ENCODE measurements at regions not wholly inside any gene's neighbourhood (a gene's known extent, or its start where the extent isn't known, plus 50 kb on each side); places are given as distances from the start of the nearest gene placed in this dataset.

GRCh38 chr6:131377112-131377705, 195.8 kb upstream of the ARG1 start:
- ChIA-PET CTCF (no interaction called here), POLR2A (ENCODE audit: unreplicated experiment) (no interaction called here)
- Histone ChIP-seq H2AK9ac (replicated peaks; ENCODE audit: low read depth, low read length, poor library complexity) (no peak overlapping the region), H3K9me3 (ENCODE audit: control insufficient read depth, insufficient read depth, low read length) (no peaks in the 10 kb centered on the region), H3K27ac (ENCODE audit: insufficient read depth, low read length) (no peak overlapping the region), H3K4me3 (ENCODE audit: insufficient read depth, low read depth, low read length) (no peak overlapping the region), H3K4me1 (ENCODE audit: control insufficient read depth, insufficient read depth, low read length) (no peaks in the 10 kb centered on the region; the same call in 1 of the 2 replicates), H3K23ac (ENCODE audit: low read depth, low read length) (no peak overlapping the region), H3K27me3 (ENCODE audit: control insufficient read depth, insufficient read depth, low read length) (peaks cover 29% of the 10 kb centered on the region), H3K9me1 (ENCODE audit: insufficient read depth, low read length) (no peaks in the 10 kb centered on the region), H4K91ac (ENCODE audit: insufficient read depth, low read depth, low read length) (no peak overlapping the region), H4K8ac (ENCODE audit: low read depth in 2 of 2, low read length in 2 of 2) (no peak overlapping the region), H3K36me3 (ENCODE audit: control insufficient read depth, insufficient read depth, low read length) (no peaks in the 10 kb centered on the region), H3K4me2 (ENCODE audit: low read depth, low read length) (no peak overlapping the region), H2BK120ac (ENCODE audit: low read depth, low read length) (no peak overlapping the region), H4K20me1 (ENCODE audit: insufficient read depth, low read length) (no peaks in the 10 kb centered on the region), H2BK20ac (ENCODE audit: low read depth, low read length) (no peak overlapping the region), H2AK5ac (ENCODE audit: low read depth, low read length) (no peak overlapping the region), H3K9ac (ENCODE audit: low read depth, low read length) (no peak overlapping the region), H2BK15ac (ENCODE audit: low read depth, low read length) (no peak overlapping the region), H4K5ac (ENCODE audit: low read depth, low read length) (no peak overlapping the region), H2BK5ac (ENCODE audit: low read depth, low read length, poor library complexity, severe bottlenecking) (no peak overlapping the region), H3K79me1 (ENCODE audit: low read depth in 1 of 2, low read length in 2 of 2) (no peaks in the 10 kb centered on the region), H3K18ac (ENCODE audit: low read depth, low read length) (no peak overlapping the region), H3K4ac (ENCODE audit: low read depth, low read length) (no peak overlapping the region), H2AFZ (replicated peaks; ENCODE audit: low read length, poor library complexity) (no peak overlapping the region), H3K56ac (ENCODE audit: extremely low read depth, insufficient read depth, low read length) (no peak overlapping the region), H3K14ac (replicated peaks; ENCODE audit: low read depth, low read length) (no peak overlapping the region)
- ATAC-seq (ENCODE audit: low read depth): no peak
- WGBS, 2 experiments (ENCODE audit: extremely low coverage in 2 of 2, insufficient read length in 1 of 2): 89% methylated on average over 5 of the region's 7 CpGs; no CpG with 5 or more reads in 1 of the 2 experiments
- BruUV-seq (replicated peaks): no TSS peak
- no peak for DNase-seq
- in situ Hi-C loops (cut with MboI; ENCODE audit: low sequenced_read_pairs) (no loop called here), dilution Hi-C loops (cut with HindIII; ENCODE audit: low sequenced_read_pairs, unreplicated experiment) (no loop called here), intact Hi-C loops (cut with micrococcal nuclease) (no loop called here)
- TF ChIP-seq BHLHE40 (IDR thresholded peaks at IDR 0.05; ENCODE audit: low read depth, low read length) (no peak), RFX5 (IDR thresholded peaks at IDR 0.05; ENCODE audit: low read depth, low read length) (no peak), FOS (IDR thresholded peaks at IDR 0.05; ENCODE audit: low read depth, low read length) (no peak), MXI1 (IDR thresholded peaks at IDR 0.05; ENCODE audit: borderline replicate concordance, low read depth, low read length) (no peak), NFE2L2 (IDR thresholded peaks at IDR 0.05; ENCODE audit: low read depth, low read length) (no peak), POLR2A (IDR thresholded peaks at IDR 0.05; ENCODE audit: low read depth, low read length) (no peak), MAZ (IDR thresholded peaks at IDR 0.05; ENCODE audit: borderline replicate concordance, low read depth, low read length) (no peak), RCOR1 (IDR thresholded peaks at IDR 0.05; ENCODE audit: insufficient replicate concordance, low read length) (no peak), CEBPB (IDR thresholded peaks at IDR 0.05; ENCODE audit: low read depth, low read length) (no peak), ELK1 (IDR thresholded peaks at IDR 0.05; ENCODE audit: borderline replicate concordance, low read depth, low read length) (no peak), MAFK (IDR thresholded peaks at IDR 0.05; ENCODE audit: low read depth, low read length) (no peak), SMC3 (IDR thresholded peaks at IDR 0.05; ENCODE audit: low read depth, low read length) (no peak), RAD21 (IDR thresholded peaks at IDR 0.05; ENCODE audit: low read length) (no peak), CHD1 (IDR thresholded peaks at IDR 0.05; ENCODE audit: low read depth, low read length) (no peak)
- TF ChIP-seq, protein P1, sequence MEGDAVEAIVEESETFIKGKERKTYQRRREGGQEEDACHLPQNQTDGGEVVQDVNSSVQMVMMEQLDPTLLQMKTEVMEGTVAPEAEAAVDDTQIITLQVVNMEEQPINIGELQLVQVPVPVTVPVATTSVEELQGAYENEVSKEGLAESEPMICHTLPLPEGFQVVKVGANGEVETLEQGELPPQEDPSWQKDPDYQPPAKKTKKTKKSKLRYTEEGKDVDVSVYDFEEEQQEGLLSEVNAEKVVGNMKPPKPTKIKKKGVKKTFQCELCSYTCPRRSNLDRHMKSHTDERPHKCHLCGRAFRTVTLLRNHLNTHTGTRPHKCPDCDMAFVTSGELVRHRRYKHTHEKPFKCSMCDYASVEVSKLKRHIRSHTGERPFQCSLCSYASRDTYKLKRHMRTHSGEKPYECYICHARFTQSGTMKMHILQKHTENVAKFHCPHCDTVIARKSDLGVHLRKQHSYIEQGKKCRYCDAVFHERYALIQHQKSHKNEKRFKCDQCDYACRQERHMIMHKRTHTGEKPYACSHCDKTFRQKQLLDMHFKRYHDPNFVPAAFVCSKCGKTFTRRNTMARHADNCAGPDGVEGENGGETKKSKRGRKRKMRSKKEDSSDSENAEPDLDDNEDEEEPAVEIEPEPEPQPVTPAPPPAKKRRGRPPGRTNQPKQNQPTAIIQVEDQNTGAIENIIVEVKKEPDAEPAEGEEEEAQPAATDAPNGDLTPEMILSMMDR (conservative IDR thresholded peaks at IDR 0.05; ENCODE audit: low read depth, low read length): no peak
- TF ChIP-seq, protein P2, sequence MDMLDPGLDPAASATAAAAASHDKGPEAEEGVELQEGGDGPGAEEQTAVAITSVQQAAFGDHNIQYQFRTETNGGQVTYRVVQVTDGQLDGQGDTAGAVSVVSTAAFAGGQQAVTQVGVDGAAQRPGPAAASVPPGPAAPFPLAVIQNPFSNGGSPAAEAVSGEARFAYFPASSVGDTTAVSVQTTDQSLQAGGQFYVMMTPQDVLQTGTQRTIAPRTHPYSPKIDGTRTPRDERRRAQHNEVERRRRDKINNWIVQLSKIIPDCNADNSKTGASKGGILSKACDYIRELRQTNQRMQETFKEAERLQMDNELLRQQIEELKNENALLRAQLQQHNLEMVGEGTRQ (IDR thresholded peaks at IDR 0.05; ENCODE audit: low read depth, low read length): no peak
